DOHH2 (cell line): ENCODE measurements at regions not wholly inside any gene's neighbourhood (a gene's known extent, or its start where the extent isn't known, plus 50 kb on each side); places are given as distances from the start of the nearest gene placed in this dataset.

ENCODE experiments used
- H3F3A ChIP-seq: fragments of 200-600 bp; sonication (generic), shearing (Covaris generic); 2 replicates; pipeline ENCODE4 v1.6.0; 2016; ENCODE audit warnings: antibody characterized with exemption, mild to moderate bottlenecking; ENCODE audit not compliant: control insufficient read depth, insufficient read depth
- H3K27ac ChIP-seq: fragments of 200-600 bp; sonication (generic); 2 replicates; pipeline ENCODE4 v1.5.1; 2014; ENCODE audit warnings: low read depth, mild to moderate bottlenecking, low read length, moderate library complexity
- H3K27me3 ChIP-seq: fragments of 200-600 bp; sonication (generic); 2 replicates; pipeline ENCODE4 v1.6.1; 2014; ENCODE audit warnings: mild to moderate bottlenecking, low read length, mixed read lengths; ENCODE audit not compliant: control insufficient read depth
- H3K36me3 ChIP-seq: fragments of 200-600 bp; sonication (generic); 2 replicates; pipeline ENCODE4 v1.6.1; 2014; ENCODE audit warnings: mild to moderate bottlenecking, low read length, moderate library complexity, mixed read lengths; ENCODE audit not compliant: control insufficient read depth
- H3K4me1 ChIP-seq: fragments of 200-600 bp; sonication (generic); 2 replicates; pipeline ENCODE4 v1.6.1; 2014; ENCODE audit warnings: mild to moderate bottlenecking, low read length, mixed read lengths; ENCODE audit not compliant: control insufficient read depth
- H3K4me2 ChIP-seq: fragments of 200-600 bp; sonication (generic); 2 replicates; pipeline ENCODE4 v1.6.0; 2014; ENCODE audit warnings: mild to moderate bottlenecking, low read length, moderate library complexity
- H3K4me3 ChIP-seq: fragments of 200-600 bp; sonication (generic); 2 replicates; pipeline ENCODE4 v1.5.1; 2014; ENCODE audit warnings: mild to moderate bottlenecking, low read length, mixed read lengths
- H3K79me2 ChIP-seq: fragments of 200-600 bp; sonication (generic); 2 replicates; pipeline ENCODE4 v1.6.1; 2014; ENCODE audit warnings: mild to moderate bottlenecking, low read length, mixed read lengths; ENCODE audit not compliant: control insufficient read depth
- H3K9me2 ChIP-seq: fragments of 200-600 bp; sonication (generic); replicated peaks from 2 replicates; pipeline ENCODE4 v1.6.1; 2014; ENCODE audit warnings: mild to moderate bottlenecking, low read length, mixed read lengths; ENCODE audit not compliant: control insufficient read depth
- H3K9me3 ChIP-seq: fragments of 200-600 bp; sonication (generic); 2 replicates; pipeline ENCODE4 v1.6.1; 2014; ENCODE audit warnings: antibody characterized with exemption, low read length, mixed read lengths; ENCODE audit not compliant: control insufficient read depth, insufficient read depth
- H4K20me1 ChIP-seq: fragments of 200-600 bp; sonication (generic); 2 replicates; pipeline ENCODE4 v1.6.0; 2014; ENCODE audit warnings: low read depth, mild to moderate bottlenecking, antibody characterized with exemption, low read length, moderate library complexity; ENCODE audit not compliant: control insufficient read depth, insufficient read depth
- EZH2phosphoT487 ChIP-seq: fragments of 200-600 bp; sonication (generic); IDR thresholded peaks from 2 replicates; pipeline ENCODE4 v1.6.1; 2017; ENCODE audit warnings: borderline replicate concordance, mild to moderate bottlenecking, antibody characterized with exemption, low read length, moderate library complexity, mixed read lengths
- TF ChIP-seq, protein P1 (sequence below): fragments of 200-600 bp; sonication (generic); IDR thresholded peaks from one replicate; pipeline ENCODE4 v1.5.1; 2014; ENCODE audit warnings: antibody characterized with exemption, mild to moderate bottlenecking, low read depth, low read length; ENCODE audit not compliant: poor library complexity, severe bottlenecking

- Histone ChIP-seq H3K4me2 (no peak overlapping the region), H3K4me3 (no peak overlapping the region), H3K36me3 (no peaks in the 10 kb centered on the region), H3K4me1 (no peaks in the 10 kb centered on the region), H3K27ac (no peak overlapping the region), H3K9me2 (no peaks in the 10 kb centered on the region), H3K79me2 (no peaks in the 10 kb centered on the region), H3K27me3 (no peaks in the 10 kb centered on the region), H3K9me3 (no peaks in the 10 kb centered on the region), H3F3A (no peaks in the 10 kb centered on the region), H4K20me1 (no peaks in the 10 kb centered on the region)
- no peak for TF ChIP-seq EZH2phosphoT487
- TF ChIP-seq, protein P1, sequence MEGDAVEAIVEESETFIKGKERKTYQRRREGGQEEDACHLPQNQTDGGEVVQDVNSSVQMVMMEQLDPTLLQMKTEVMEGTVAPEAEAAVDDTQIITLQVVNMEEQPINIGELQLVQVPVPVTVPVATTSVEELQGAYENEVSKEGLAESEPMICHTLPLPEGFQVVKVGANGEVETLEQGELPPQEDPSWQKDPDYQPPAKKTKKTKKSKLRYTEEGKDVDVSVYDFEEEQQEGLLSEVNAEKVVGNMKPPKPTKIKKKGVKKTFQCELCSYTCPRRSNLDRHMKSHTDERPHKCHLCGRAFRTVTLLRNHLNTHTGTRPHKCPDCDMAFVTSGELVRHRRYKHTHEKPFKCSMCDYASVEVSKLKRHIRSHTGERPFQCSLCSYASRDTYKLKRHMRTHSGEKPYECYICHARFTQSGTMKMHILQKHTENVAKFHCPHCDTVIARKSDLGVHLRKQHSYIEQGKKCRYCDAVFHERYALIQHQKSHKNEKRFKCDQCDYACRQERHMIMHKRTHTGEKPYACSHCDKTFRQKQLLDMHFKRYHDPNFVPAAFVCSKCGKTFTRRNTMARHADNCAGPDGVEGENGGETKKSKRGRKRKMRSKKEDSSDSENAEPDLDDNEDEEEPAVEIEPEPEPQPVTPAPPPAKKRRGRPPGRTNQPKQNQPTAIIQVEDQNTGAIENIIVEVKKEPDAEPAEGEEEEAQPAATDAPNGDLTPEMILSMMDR, result no peak
Observed at GRCh38 chr10:125441151-125441550, 241.8 kb downstream of the TEX36 start.

DNA sequence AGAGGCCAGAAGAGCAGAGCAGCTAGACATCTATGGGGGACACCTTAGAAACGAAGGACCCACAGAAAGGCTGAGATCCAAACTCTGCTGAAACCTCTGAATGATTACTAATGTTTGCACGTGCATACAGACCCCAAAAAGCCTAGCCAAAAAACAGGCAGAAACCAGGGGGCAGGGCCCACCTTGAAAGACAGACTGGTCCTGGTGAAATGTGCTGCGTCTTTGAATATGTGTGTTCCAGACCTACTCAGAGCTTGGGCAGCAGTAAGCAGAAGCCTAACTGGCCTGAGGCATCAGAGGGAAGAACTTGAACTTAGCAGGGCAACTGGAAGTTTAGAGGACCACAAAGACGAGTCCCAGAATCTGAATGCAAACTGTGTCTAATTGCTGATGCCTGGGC lies 251.8 kb downstream of the TEX36 start:
- no peaks in the 10 kb centered on the region for H3K9me3 ChIP-seq
- TF ChIP-seq, protein P1, result no peak
- no peak for TF ChIP-seq EZH2phosphoT487
- no peaks in the 10 kb centered on the region for H3F3A ChIP-seq
- no peak overlapping the region for H3K4me2 ChIP-seq
- H3K9me2 ChIP-seq, result no peaks in the 10 kb centered on the region
- H3K27me3 ChIP-seq, result 0 out of 2 replicates have a peak, but pooled peaks cover 2% of the 10 kb centered on the region
- H3K79me2 ChIP-seq, result no peaks in the 10 kb centered on the region
- no peaks in the 10 kb centered on the region for H4K20me1 ChIP-seq
- H3K4me3 ChIP-seq, result no peak overlapping the region
- H3K4me1 ChIP-seq, result no peaks in the 10 kb centered on the region
- no peak overlapping the region for H3K27ac ChIP-seq
- H3K36me3 ChIP-seq, result no peaks in the 10 kb centered on the region

GRCh38 chr10:125428054-125428453 lies 254.9 kb downstream of the TEX36 start:
- H3K4me2 ChIP-seq, result no peak overlapping the region

More at GRCh38 chr10:125428054-125428453, 254.9 kb downstream of the TEX36 start:
- H3K4me3 ChIP-seq, result no peak overlapping the region
- H3K9me3 ChIP-seq, result no peaks in the 10 kb centered on the region
- H3K27ac ChIP-seq, result no peak overlapping the region
- no peaks in the 10 kb centered on the region for H3K79me2 ChIP-seq
- no peaks in the 10 kb centered on the region for H4K20me1 ChIP-seq
- H3F3A ChIP-seq, result no peaks in the 10 kb centered on the region
- H3K4me1 ChIP-seq, result no peaks in the 10 kb centered on the region
- TF ChIP-seq, protein P1, result no peak
- TF ChIP-seq EZH2phosphoT487, result no peak
- H3K36me3 ChIP-seq, result no peaks in the 10 kb centered on the region
- no peaks in the 10 kb centered on the region for H3K9me2 ChIP-seq
- 0 out of 2 replicates have a peak, but pooled peaks cover 2% of the 10 kb centered on the region for H3K27me3 ChIP-seq
